K562 (cell line): ENCODE measurements at regions not wholly inside any gene's neighbourhood (a gene's known extent, or its start where the extent isn't known, plus 50 kb on each side); places are given as distances from the start of the nearest gene placed in this dataset.

Experiments used
- ATAC-seq: fragments of 200-7000 bp; cut with Tn5 transposase; 3 replicates; pipeline ENCODE4 v1.9.1; 2020; ENCODE audit warnings: moderate library complexity
- BruUV-seq: library from RNA; stranded (reverse); fragments of 400-500 nt; replicated peaks from 2 replicates; lab custom pipeline; 2021; lab: Mats Ljungman, UMichigan
- CTCF ChIA-PET: fragments of 300-600 bp; formaldehyde crosslinking; extraction: SDS; loops from one replicate; lab custom pipeline; 2021; ENCODE audit warnings: low intra/inter-chr PET ratio; lab: Yijun Ruan, JAX
- POLR2A ChIA-PET: fragments of 300-600, 350-650 bp; sonication (Branson Sonifier 250); formaldehyde crosslinking; extraction: SDS; loops from one replicate; lab custom pipeline; 2021; ENCODE audit warnings: antibody characterized with exemption, inconsistent platforms; lab: Yijun Ruan, JAX
- DNase-seq, 4 experiments: peaks; one replicate each; pipeline versions ENCODE4 v3.0.0 to v3.0.0-alpha.2; 2011 to 2018; ENCODE audit warnings: low spot score in 3 of 4, mixed read lengths in 3 of 4; ENCODE audit errors: extremely low read depth in 1 of 4
- FAIRE-seq: peaks from 2 replicates; lab custom pipeline; 2011; peaks lifted over from hg19 to GRCh38; lab: Jason Lieb, UNC
- H2AFZ ChIP-seq: 2 replicates; pipeline ENCODE4 v1.6.0; 2011; ENCODE audit warnings: low read depth, low read length, control low read depth, inconsistent platforms
- H3K27ac ChIP-seq: fragments of 200-600 bp; 3 replicates; pipeline ENCODE4 v1.8.0; 2011; ENCODE audit warnings: low read depth, mild to moderate bottlenecking, control low read depth, inconsistent platforms, low read length, moderate library complexity, mixed read lengths; ENCODE audit errors: extremely low read depth
- H3K27me3 ChIP-seq, 2 experiments: fragments of 300-600 bp in 1 of 2; 2 replicates in 1 of 2; 3 replicates in 1 of 2; pipeline versions ENCODE4 v1.6.0 to v1.8.0; 2011; ENCODE audit warnings: inconsistent platforms in 2 of 2, low read length in 2 of 2, mild to moderate bottlenecking in 1 of 2, mixed read lengths in 1 of 2, moderate library complexity in 1 of 2; ENCODE audit not compliant: control insufficient read depth in 2 of 2, insufficient read depth in 2 of 2
- H3K36me3 ChIP-seq: fragments of 300-600 bp; 3 replicates; pipeline ENCODE4 v1.8.0; 2011; ENCODE audit warnings: mild to moderate bottlenecking, low read length, inconsistent platforms; ENCODE audit not compliant: control insufficient read depth, insufficient read depth
- H3K4me1 ChIP-seq, 2 experiments: fragments of 200-600 bp in 1 of 2; replicated peaks in 1 of 2; 2 replicates in 1 of 2; 3 replicates in 1 of 2; pipeline versions ENCODE4 v1.5.1 to v1.8.0; 2011; ENCODE audit warnings: inconsistent platforms in 2 of 2, low read length in 2 of 2, mild to moderate bottlenecking in 1 of 2, mixed read lengths in 1 of 2, moderate library complexity in 1 of 2; ENCODE audit not compliant: control insufficient read depth in 2 of 2, insufficient read depth in 2 of 2
- H3K4me2 ChIP-seq: 2 replicates; pipeline ENCODE4 v1.6.1; 2011; ENCODE audit warnings: low read length, control low read depth, inconsistent platforms, mixed read lengths; ENCODE audit not compliant: insufficient read depth
- H3K4me3 ChIP-seq: fragments of 200-600 bp; sonication (generic), shearing (Covaris generic); 2 replicates; pipeline ENCODE4 v1.5.1; 2016; ENCODE audit warnings: control low read depth, inconsistent platforms
- H3K79me2 ChIP-seq: fragments of 200-600 bp; 3 replicates; pipeline ENCODE4 v1.8.0; 2011; ENCODE audit warnings: low read length, inconsistent platforms; ENCODE audit not compliant: control insufficient read depth, insufficient read depth
- H3K9ac ChIP-seq, 2 experiments: 2 replicates each; pipeline versions ENCODE4 v1.6.0 to v1.6.1; 2011; ENCODE audit warnings: low read depth in 2 of 2, low read length in 2 of 2, control low read depth in 1 of 2, inconsistent platforms in 1 of 2, mild to moderate bottlenecking in 1 of 2, mixed read lengths in 1 of 2; ENCODE audit not compliant: insufficient read depth in 1 of 2
- H3K9me1 ChIP-seq: one replicate; pipeline ENCODE4 v1.6.0; 2011; ENCODE audit warnings: inconsistent platforms, mild to moderate bottlenecking, low read length, moderate library complexity; ENCODE audit not compliant: control insufficient read depth, insufficient read depth
- H3K9me3 ChIP-seq: replicated peaks from 2 replicates; pipeline ENCODE4 v1.5.1; 2011; ENCODE audit warnings: low read depth, low read length, inconsistent platforms; ENCODE audit not compliant: control insufficient read depth, insufficient read depth
- H4K20me1 ChIP-seq: replicated peaks from 2 replicates; pipeline ENCODE4 v1.6.1; 2011; ENCODE audit warnings: low read length, inconsistent platforms, mixed read lengths; ENCODE audit not compliant: control insufficient read depth, insufficient read depth
- ADNP ChIP-seq: fragments of 200-800 bp; sonication (Bioruptor generic); IDR thresholded peaks from 2 replicates; pipeline ENCODE4 v1.6.1; 2016; ENCODE audit warnings: missing genetic modification characterization, missing compliant biosample characterization
- ATF1 ChIP-seq, 2 experiments: fragments of 450-650 bp in 1 of 2; IDR thresholded peaks; 2 replicates each; pipeline ENCODE4 v1.6.1; 2016; ENCODE audit warnings: missing compliant biosample characterization in 1 of 2, missing genetic modification characterization in 1 of 2
- CBFB ChIP-seq: sonication (generic); formaldehyde crosslinking; IDR thresholded peaks from 2 replicates; pipeline ENCODE4 v1.4.0; 2020; ENCODE audit warnings: mild to moderate bottlenecking, missing genetic modification reagents
- FOXP1 ChIP-seq: sonication (generic); formaldehyde crosslinking; IDR thresholded peaks from 2 replicates; pipeline ENCODE4 v1.8.0; 2022; ENCODE audit warnings: mild to moderate bottlenecking, missing genetic modification reagents
- JUN ChIP-seq, 2 experiments: sonication (generic) in 1 of 2; formaldehyde crosslinking in 1 of 2; IDR thresholded peaks; 2 replicates each; pipeline versions ENCODE4 v1.6.1 to v1.8.0; 2012 to 2022; ENCODE audit warnings: borderline replicate concordance in 2 of 2, mild to moderate bottlenecking in 2 of 2, improper control_type of control experiment in 1 of 2, low read depth in 1 of 2, low read length in 1 of 2, missing genetic modification reagents in 1 of 2
- KHSRP ChIP-seq: fragments of 450-650 bp; IDR thresholded peaks from 2 replicates; pipeline ENCODE4 v1.6.1; 2017
- MECOM ChIP-seq: fragments of 250-450 bp; sonication (Bioruptor Pico); IDR thresholded peaks from 2 replicates; pipeline ENCODE4 v1.8.0; 2022; ENCODE audit warnings: inconsistent platforms
- NR4A1 ChIP-seq, 2 experiments: fragments of 250-450 bp in 1 of 2; fragments of 450-650 bp in 1 of 2; sonication (Bioruptor Pico) in 1 of 2; IDR thresholded peaks; 2 replicates each; pipeline versions ENCODE4 v1.4.0 to v1.6.1; 2016 to 2020; ENCODE audit warnings: mild to moderate bottlenecking in 2 of 2, missing compliant biosample characterization in 1 of 2, missing genetic modification characterization in 1 of 2, moderate library complexity in 1 of 2
- THRAP3 ChIP-seq: fragments of 450-650 bp; IDR thresholded peaks from 2 replicates; pipeline ENCODE4 v1.6.1; 2016; ENCODE audit warnings: mild to moderate bottlenecking, inconsistent platforms, borderline replicate concordance
- ZNF324 ChIP-seq: fragments of 250-450 bp; sonication (Bioruptor Pico); IDR thresholded peaks from 2 replicates; pipeline ENCODE4 v1.4.0; 2020; ENCODE audit warnings: mild to moderate bottlenecking
- WGBS: fragments of 100-300 bp; shearing (Covaris generic); methylation state at CpG from one replicate; pipeline ENCODE4 v1.1.6; 2016; ENCODE audit warnings: low coverage, mixed read lengths; ENCODE audit not compliant: insufficient coverage; ENCODE audit errors: missing lambda C conversion rate; 5-methylcytosine and 5-hydroxymethylcytosine counted together
- in situ Hi-C: fragments of 300-500 bp; cut with MboI; formaldehyde crosslinking; loops from 4 replicates; pipeline ENCODE4 v1.15.0; 2018; ENCODE audit warnings: inconsistent platforms, mixed read lengths
- intact Hi-C: fragments of 100-400 bp; cut with micrococcal nuclease; formaldehyde crosslinking; loops from 2 replicates; pipeline ENCODE4 v1.14.2; 2022

- Histone ChIP-seq H3K27me3 (no peaks in the 10 kb centered on the region), H3K36me3 (no peaks in the 10 kb centered on the region), H3K9me3 (no peaks in the 10 kb centered on the region), H4K20me1 (no peaks in the 10 kb centered on the region), H3K4me3 (no peak overlapping the region), H3K4me2 (no peak overlapping the region), H3K9ac (no peak overlapping the region), H3K9me1 (no peaks in the 10 kb centered on the region), H3K79me2 (no peaks in the 10 kb centered on the region), H3K4me1 (no peaks in the 10 kb centered on the region), H3K27ac (no peak overlapping the region), H2AFZ (no peak overlapping the region)
- CTCF ChIA-PET: no interaction called here
- POLR2A ChIA-PET: no interaction called here
- TF ChIP-seq NR4A1 (CRISPR knock-in tag; IDR thresholded peaks at IDR 0.05) (no peak), NR4A1 (tag; IDR thresholded peaks at IDR 0.05) (no peak), ADNP (tag) (no peak), KHSRP (no peak), THRAP3 (no peak), ZNF324 (CRISPR knock-in tag) (no peak), ATF1 (CRISPR knock-in tag; IDR thresholded peaks at IDR 0.05) (no peak), ATF1 (tag; IDR thresholded peaks at IDR 0.05) (no peak), JUN (IDR thresholded peaks at IDR 0.05; ENCODE audit: borderline replicate concordance, low read depth, low read length) (no peak), JUN (CRISPR knock-in tag; IDR thresholded peaks at IDR 0.05; ENCODE audit: borderline replicate concordance) (no peak), FOXP1 (CRISPR knock-in tag) (no peak), MECOM (CRISPR knock-in tag) (no peak), CBFB (CRISPR knock-in tag) (no peak)
- no peak for FAIRE-seq
- in situ Hi-C loops (no loop called here), intact Hi-C loops (no loop called here)
- WGBS: 6% methylated on average over 2 of the region's 2 CpGs
- no TSS peak for BruUV-seq
- DNase-seq: no peak
- ATAC-seq: no peak
Observed at GRCh38 chr17:13202835-13203234, 185.0 kb upstream of the ELAC2 start.
